IMR-90 (cell line): ENCODE measurements at regions not wholly inside any gene's neighbourhood (a gene's known extent, or its start where the extent isn't known, plus 50 kb on each side); places are given as distances from the start of the nearest gene placed in this dataset.

Experiments
- ATAC-seq: fragments of 200-7000 bp; cut with Tn5 transposase; 2 replicates; pipeline ENCODE4 v1.9.1; 2020; ENCODE audit warnings: low read depth, mild to moderate bottlenecking, moderate library complexity
- BruUV-seq: library from RNA; stranded (reverse); fragments of 400-500 nt; replicated peaks from 2 replicates; lab custom pipeline; 2021; lab: Mats Ljungman, UMichigan
- CTCF ChIA-PET: fragments of 300-600 bp; formaldehyde crosslinking; extraction: SDS; loops from one replicate; lab custom pipeline; 2021; ENCODE audit warnings: antibody characterized with exemption; lab: Yijun Ruan, JAX
- POLR2A ChIA-PET: fragments of 300-600 bp; sonication (Branson Sonifier 250); formaldehyde crosslinking; loops from one replicate; lab custom pipeline; 2022; ENCODE audit warnings: antibody characterized with exemption; ENCODE audit not compliant: unreplicated experiment; lab: Charles Lee
- DNase-seq: peaks from one replicate; pipeline ENCODE4 v3.0.0; 2013
- H2AFZ ChIP-seq: replicated peaks from 2 replicates; pipeline ENCODE3; 2013; ENCODE audit warnings: low read length, mild to moderate bottlenecking; ENCODE audit not compliant: poor library complexity
- H2AK5ac ChIP-seq: 2 replicates; pipeline ENCODE4 v1.6.1; 2013; ENCODE audit warnings: low read depth, low read length, inconsistent platforms
- H2AK9ac ChIP-seq: replicated peaks from 2 replicates; pipeline ENCODE3; 2013; ENCODE audit warnings: mild to moderate bottlenecking, low read depth, low read length, moderate library complexity; ENCODE audit not compliant: poor library complexity
- H2BK120ac ChIP-seq: 2 replicates; pipeline ENCODE4 v1.6.1; 2013; ENCODE audit warnings: low read depth, low read length, inconsistent platforms
- H2BK15ac ChIP-seq: 3 replicates; pipeline ENCODE4 v1.6.1; 2013; ENCODE audit warnings: low read depth, low read length, inconsistent platforms
- H2BK20ac ChIP-seq: 2 replicates; pipeline ENCODE4 v1.6.1; 2013; ENCODE audit warnings: low read depth, mild to moderate bottlenecking, inconsistent platforms, low read length, moderate library complexity
- H2BK5ac ChIP-seq: 2 replicates; pipeline ENCODE4 v1.6.1; 2013; ENCODE audit warnings: mild to moderate bottlenecking, low read depth, low read length, inconsistent platforms; ENCODE audit not compliant: poor library complexity, severe bottlenecking
- H3K14ac ChIP-seq: replicated peaks from 2 replicates; pipeline ENCODE4 v1.6.1; 2013; ENCODE audit warnings: low read depth, low read length, inconsistent platforms
- H3K18ac ChIP-seq: 2 replicates; pipeline ENCODE4 v1.6.1; 2013; ENCODE audit warnings: low read depth, low read length, control low read depth
- H3K23ac ChIP-seq: 2 replicates; pipeline ENCODE4 v1.6.1; 2013; ENCODE audit warnings: low read depth, low read length, inconsistent platforms
- H3K27ac ChIP-seq: 2 replicates; pipeline ENCODE4 v1.5.1; 2013; ENCODE audit warnings: mild to moderate bottlenecking, control low read depth, low read length; ENCODE audit not compliant: insufficient read depth
- H3K27me3 ChIP-seq: 2 replicates; pipeline ENCODE4 v1.6.1; 2013; ENCODE audit warnings: low read length; ENCODE audit not compliant: control insufficient read depth, insufficient read depth
- H3K36me3 ChIP-seq: 2 replicates; pipeline ENCODE4 v1.6.1; 2013; ENCODE audit warnings: low read length, mixed read lengths; ENCODE audit not compliant: control insufficient read depth, insufficient read depth
- H3K4ac ChIP-seq: 2 replicates; pipeline ENCODE4 v1.6.1; 2013; ENCODE audit warnings: low read depth, low read length, inconsistent platforms
- H3K4me1 ChIP-seq: 2 replicates; pipeline ENCODE4 v1.6.1; 2013; ENCODE audit warnings: low read length, mixed read lengths; ENCODE audit not compliant: control insufficient read depth, insufficient read depth
- H3K4me2 ChIP-seq: 2 replicates; pipeline ENCODE4 v1.6.1; 2013; ENCODE audit warnings: low read depth, mild to moderate bottlenecking, control low read depth, low read length, moderate library complexity
- H3K4me3 ChIP-seq: 2 replicates; pipeline ENCODE4 v1.5.1; 2013; ENCODE audit warnings: low read depth, mild to moderate bottlenecking, control low read depth, low read length, moderate library complexity; ENCODE audit not compliant: insufficient read depth
- H3K56ac ChIP-seq: 2 replicates; pipeline ENCODE4 v1.6.1; 2013; ENCODE audit warnings: low read length, inconsistent platforms; ENCODE audit not compliant: insufficient read depth; ENCODE audit errors: extremely low read depth
- H3K79me1 ChIP-seq, 2 experiments: 2 replicates each; pipeline ENCODE4 v1.6.1; 2013; ENCODE audit warnings: low read length in 2 of 2, inconsistent platforms in 1 of 2, low read depth in 1 of 2
- H3K9ac ChIP-seq: 2 replicates; pipeline ENCODE4 v1.6.1; 2013; ENCODE audit warnings: low read depth, low read length, control low read depth
- H3K9me1 ChIP-seq: 2 replicates; pipeline ENCODE4 v1.6.1; 2013; ENCODE audit warnings: low read length, inconsistent platforms; ENCODE audit not compliant: insufficient read depth
- H3K9me3 ChIP-seq: 2 replicates; pipeline ENCODE4 v1.6.1; 2013; ENCODE audit warnings: low read length; ENCODE audit not compliant: control insufficient read depth, insufficient read depth
- H4K20me1 ChIP-seq: 2 replicates; pipeline ENCODE4 v1.6.1; 2013; ENCODE audit warnings: low read length, inconsistent platforms; ENCODE audit not compliant: insufficient read depth
- H4K5ac ChIP-seq: 2 replicates; pipeline ENCODE4 v1.6.1; 2013; ENCODE audit warnings: mild to moderate bottlenecking, low read depth, low read length, control low read depth
- H4K8ac ChIP-seq, 2 experiments: 2 replicates each; pipeline ENCODE4 v1.6.1; 2013; ENCODE audit warnings: low read depth in 2 of 2, low read length in 2 of 2, control low read depth in 1 of 2, inconsistent platforms in 1 of 2
- H4K91ac ChIP-seq: 2 replicates; pipeline ENCODE4 v1.6.1; 2013; ENCODE audit warnings: low read depth, low read length, inconsistent platforms; ENCODE audit not compliant: insufficient read depth
- BHLHE40 ChIP-seq: fragments of 150-350 bp; IDR thresholded peaks from 2 replicates; pipeline ENCODE4 v1.6.1; 2016; ENCODE audit warnings: mild to moderate bottlenecking, low read depth, low read length
- CEBPB ChIP-seq: IDR thresholded peaks from 2 replicates; pipeline ENCODE4 v1.6.1; 2012; ENCODE audit warnings: low read depth, low read length, improper control_type of control experiment
- CHD1 ChIP-seq: IDR thresholded peaks from 2 replicates; pipeline ENCODE4 v1.6.1; 2012; ENCODE audit warnings: low read depth, low read length, improper control_type of control experiment
- FOS ChIP-seq: fragments of 150-350 bp; IDR thresholded peaks from 2 replicates; pipeline ENCODE4 v1.6.1; 2016; ENCODE audit warnings: low read depth, low read length
- MAFK ChIP-seq: IDR thresholded peaks from 2 replicates; pipeline ENCODE4 v1.6.1; 2012; ENCODE audit warnings: low read depth, low read length, improper control_type of control experiment
- MAZ ChIP-seq: IDR thresholded peaks from 2 replicates; pipeline ENCODE4 v1.6.1; 2012; ENCODE audit warnings: low read depth, mild to moderate bottlenecking, low read length, improper control_type of control experiment, moderate library complexity, borderline replicate concordance
- MXI1 ChIP-seq: IDR thresholded peaks from 2 replicates; pipeline ENCODE4 v1.6.1; 2012; ENCODE audit warnings: low read depth, mild to moderate bottlenecking, low read length, moderate library complexity, borderline replicate concordance
- NFE2L2 ChIP-seq: fragments of 150-350 bp; IDR thresholded peaks from 2 replicates; pipeline ENCODE4 v1.6.1; 2016; ENCODE audit warnings: low read depth, mild to moderate bottlenecking, low read length
- POLR2A ChIP-seq: IDR thresholded peaks from 2 replicates; pipeline ENCODE4 v1.6.1; 2012; ENCODE audit warnings: mild to moderate bottlenecking, low read depth, low read length
- RAD21 ChIP-seq: IDR thresholded peaks from 2 replicates; pipeline ENCODE4 v1.6.1; 2012; ENCODE audit warnings: low read length, improper control_type of control experiment
- RFX5 ChIP-seq: IDR thresholded peaks from 2 replicates; pipeline ENCODE4 v1.8.0; 2012; ENCODE audit warnings: low read depth, mild to moderate bottlenecking, low read length, moderate library complexity
- SMC3 ChIP-seq: fragments of 150-350 bp; IDR thresholded peaks from 2 replicates; pipeline ENCODE4 v1.6.1; 2016; ENCODE audit warnings: low read depth, mild to moderate bottlenecking, antibody characterized with exemption, low read length, moderate library complexity
- WGBS, 2 experiments: methylation state at CpG; one replicate each; pipeline versions ENCODE4 v1.1.5 to v1.1.7; 2013; ENCODE audit warnings: missing lambda C conversion rate in 2 of 2; ENCODE audit not compliant: insufficient read length in 1 of 2; ENCODE audit errors: extremely low coverage in 2 of 2; 5-methylcytosine and 5-hydroxymethylcytosine counted together
- dilution Hi-C: fragments of 300-500 bp; cut with HindIII; formaldehyde crosslinking; loops from one replicate; pipeline ENCODE4 v1.14.3; 2018; ENCODE audit warnings: low sequenced_read_pairs; ENCODE audit not compliant: unreplicated experiment
- in situ Hi-C: fragments of 300-500 bp; cut with MboI; formaldehyde crosslinking; loops from 3 replicates; pipeline ENCODE4 v1.14.3; 2019; ENCODE audit warnings: low sequenced_read_pairs, inconsistent platforms, mixed read lengths
- intact Hi-C: fragments of 100-400 bp; cut with micrococcal nuclease; formaldehyde crosslinking; loops from 2 replicates; pipeline ENCODE4 v1.10.0; 2022
- TF ChIP-seq, protein P1 (sequence below): fragments of 150-350 bp; IDR thresholded peaks from 2 replicates; pipeline ENCODE4 v1.6.1; 2016; ENCODE audit warnings: low read depth, mild to moderate bottlenecking, low read length, moderate library complexity, borderline replicate concordance
- TF ChIP-seq, protein P2 (sequence below): fragments of 150-350 bp; IDR thresholded peaks from 2 replicates; pipeline ENCODE4 v1.6.1; 2017; ENCODE audit warnings: mild to moderate bottlenecking, antibody characterized with exemption, low read length, low read depth

DNA sequence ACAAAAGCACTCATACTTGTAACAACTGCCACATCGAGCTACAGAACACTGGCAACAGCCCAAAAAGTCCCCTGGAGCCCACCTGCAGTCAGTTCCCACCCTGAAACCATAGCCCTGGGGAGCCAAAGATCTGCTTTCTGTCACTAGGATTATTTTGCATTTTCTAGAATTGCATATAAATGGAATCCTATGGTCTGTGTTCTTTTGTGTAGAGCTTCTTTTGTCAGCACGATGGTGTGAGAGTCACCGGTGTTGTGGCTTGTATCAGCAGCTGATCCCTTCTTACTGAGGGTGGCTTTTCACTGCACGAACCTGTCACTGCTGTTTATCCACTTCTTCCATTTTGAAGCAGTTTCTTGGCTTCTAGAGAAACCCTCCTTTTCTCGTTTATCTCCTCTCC lies 60.1 kb upstream of the PRR23E start:
- H3K9ac ChIP-seq = no peak overlapping the region
- DNase-seq (no peak), ATAC-seq (no peak)
- no peaks in the 10 kb centered on the region for H3K36me3 ChIP-seq
- BruUV-seq = no TSS peak
- ChIA-PET POLR2A (no interaction called here), CTCF (no interaction called here)
- H4K20me1 ChIP-seq = no peaks in the 10 kb centered on the region
- no peak overlapping the region for H3K18ac ChIP-seq
- in situ Hi-C loops = no loop called here
- H3K23ac ChIP-seq = no peak overlapping the region
- H3K4me3 ChIP-seq = no peak overlapping the region
- H4K91ac ChIP-seq = no peak overlapping the region
- no peaks in the 10 kb centered on the region for H3K9me3 ChIP-seq
- no peaks in the 10 kb centered on the region for H3K9me1 ChIP-seq
- no peak overlapping the region for H4K5ac ChIP-seq
- no peak overlapping the region for H3K56ac ChIP-seq
- H3K4me1 ChIP-seq = no peaks in the 10 kb centered on the region
- intact Hi-C loops = no loop called here
- H2BK5ac ChIP-seq = no peak overlapping the region
- H2AK5ac ChIP-seq = no peak overlapping the region
- H2AFZ ChIP-seq = no peak overlapping the region
- no peak overlapping the region for H3K27ac ChIP-seq
- H3K79me1 ChIP-seq = no peaks in the 10 kb centered on the region
- no peak overlapping the region for H3K14ac ChIP-seq
- H2BK120ac ChIP-seq = no peak overlapping the region
- H2AK9ac ChIP-seq = no peak overlapping the region
- peaks cover 56% of the 10 kb centered on the region for H3K27me3 ChIP-seq
- TF ChIP-seq RFX5 (no peak), FOS (no peak), POLR2A (no peak), RAD21 (no peak), NFE2L2 (no peak), BHLHE40 (no peak), MAFK (no peak), MAZ (no peak), CHD1 (no peak), SMC3 (no peak), MXI1 (no peak), CEBPB (no peak)
- TF ChIP-seq, protein P1, sequence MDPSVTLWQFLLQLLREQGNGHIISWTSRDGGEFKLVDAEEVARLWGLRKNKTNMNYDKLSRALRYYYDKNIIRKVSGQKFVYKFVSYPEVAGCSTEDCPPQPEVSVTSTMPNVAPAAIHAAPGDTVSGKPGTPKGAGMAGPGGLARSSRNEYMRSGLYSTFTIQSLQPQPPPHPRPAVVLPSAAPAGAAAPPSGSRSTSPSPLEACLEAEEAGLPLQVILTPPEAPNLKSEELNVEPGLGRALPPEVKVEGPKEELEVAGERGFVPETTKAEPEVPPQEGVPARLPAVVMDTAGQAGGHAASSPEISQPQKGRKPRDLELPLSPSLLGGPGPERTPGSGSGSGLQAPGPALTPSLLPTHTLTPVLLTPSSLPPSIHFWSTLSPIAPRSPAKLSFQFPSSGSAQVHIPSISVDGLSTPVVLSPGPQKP = no peak
- TF ChIP-seq, protein P2, sequence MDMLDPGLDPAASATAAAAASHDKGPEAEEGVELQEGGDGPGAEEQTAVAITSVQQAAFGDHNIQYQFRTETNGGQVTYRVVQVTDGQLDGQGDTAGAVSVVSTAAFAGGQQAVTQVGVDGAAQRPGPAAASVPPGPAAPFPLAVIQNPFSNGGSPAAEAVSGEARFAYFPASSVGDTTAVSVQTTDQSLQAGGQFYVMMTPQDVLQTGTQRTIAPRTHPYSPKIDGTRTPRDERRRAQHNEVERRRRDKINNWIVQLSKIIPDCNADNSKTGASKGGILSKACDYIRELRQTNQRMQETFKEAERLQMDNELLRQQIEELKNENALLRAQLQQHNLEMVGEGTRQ = no peak
- H4K8ac ChIP-seq = no peak overlapping the region
- no peak overlapping the region for H3K4me2 ChIP-seq
- dilution Hi-C loops = no loop called here
- no peak overlapping the region for H2BK20ac ChIP-seq
- WGBS, 2 experiments = 0% methylated on average over 1 of the region's 5 CpGs; no CpG with 5 or more reads in 1 of the 2 experiments
- H3K4ac ChIP-seq = no peak overlapping the region
- H2BK15ac ChIP-seq = no peak overlapping the region
